PFSK-1 (cell line): ENCODE measurements at regions not wholly inside any gene's neighbourhood (a gene's known extent, or its start where the extent isn't known, plus 50 kb on each side); places are given as distances from the start of the nearest gene placed in this dataset.

ENCODE experiments used
- FOXP2 ChIP-seq: optimal IDR thresholded peaks from 2 replicates; pipeline ENCODE3; 2011; ENCODE audit warnings: borderline replicate concordance, control low read depth, inconsistent platforms; ENCODE audit not compliant: insufficient read depth; ENCODE audit errors: extremely low read length, extremely low read depth
- POLR2AphosphoS5 ChIP-seq: IDR thresholded peaks from 2 replicates; pipeline ENCODE4 v1.6.1; 2012; ENCODE audit warnings: low read depth, mild to moderate bottlenecking, control low read depth, low read length, moderate library complexity
- SIN3A ChIP-seq: IDR thresholded peaks from 2 replicates; pipeline ENCODE4 v1.6.1; 2012; ENCODE audit warnings: mild to moderate bottlenecking, low read length, moderate library complexity, borderline replicate concordance; ENCODE audit not compliant: insufficient read depth
- TAF1 ChIP-seq: IDR thresholded peaks from 2 replicates; pipeline ENCODE4 v1.6.1; 2012; ENCODE audit warnings: low read length, control low read depth, borderline replicate concordance; ENCODE audit not compliant: insufficient read depth
- TF ChIP-seq, protein P1 (sequence below), 2 experiments: IDR thresholded peaks; 2 replicates each; pipeline versions ENCODE4 v1.6.1 to v1.8.0; 2011 to 2012; ENCODE audit warnings: low read depth in 2 of 2, low read length in 2 of 2, control low read depth in 1 of 2, inconsistent platforms in 1 of 2, mild to moderate bottlenecking in 1 of 2, moderate library complexity in 1 of 2; ENCODE audit not compliant: insufficient read depth in 1 of 2

- TF ChIP-seq SIN3A (no peak), POLR2AphosphoS5 (no peak), TAF1 (no peak), FOXP2 (no peak)
- TF ChIP-seq, protein P1, sequence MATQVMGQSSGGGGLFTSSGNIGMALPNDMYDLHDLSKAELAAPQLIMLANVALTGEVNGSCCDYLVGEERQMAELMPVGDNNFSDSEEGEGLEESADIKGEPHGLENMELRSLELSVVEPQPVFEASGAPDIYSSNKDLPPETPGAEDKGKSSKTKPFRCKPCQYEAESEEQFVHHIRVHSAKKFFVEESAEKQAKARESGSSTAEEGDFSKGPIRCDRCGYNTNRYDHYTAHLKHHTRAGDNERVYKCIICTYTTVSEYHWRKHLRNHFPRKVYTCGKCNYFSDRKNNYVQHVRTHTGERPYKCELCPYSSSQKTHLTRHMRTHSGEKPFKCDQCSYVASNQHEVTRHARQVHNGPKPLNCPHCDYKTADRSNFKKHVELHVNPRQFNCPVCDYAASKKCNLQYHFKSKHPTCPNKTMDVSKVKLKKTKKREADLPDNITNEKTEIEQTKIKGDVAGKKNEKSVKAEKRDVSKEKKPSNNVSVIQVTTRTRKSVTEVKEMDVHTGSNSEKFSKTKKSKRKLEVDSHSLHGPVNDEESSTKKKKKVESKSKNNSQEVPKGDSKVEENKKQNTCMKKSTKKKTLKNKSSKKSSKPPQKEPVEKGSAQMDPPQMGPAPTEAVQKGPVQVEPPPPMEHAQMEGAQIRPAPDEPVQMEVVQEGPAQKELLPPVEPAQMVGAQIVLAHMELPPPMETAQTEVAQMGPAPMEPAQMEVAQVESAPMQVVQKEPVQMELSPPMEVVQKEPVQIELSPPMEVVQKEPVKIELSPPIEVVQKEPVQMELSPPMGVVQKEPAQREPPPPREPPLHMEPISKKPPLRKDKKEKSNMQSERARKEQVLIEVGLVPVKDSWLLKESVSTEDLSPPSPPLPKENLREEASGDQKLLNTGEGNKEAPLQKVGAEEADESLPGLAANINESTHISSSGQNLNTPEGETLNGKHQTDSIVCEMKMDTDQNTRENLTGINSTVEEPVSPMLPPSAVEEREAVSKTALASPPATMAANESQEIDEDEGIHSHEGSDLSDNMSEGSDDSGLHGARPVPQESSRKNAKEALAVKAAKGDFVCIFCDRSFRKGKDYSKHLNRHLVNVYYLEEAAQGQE (IDR thresholded peaks at IDR 0.05; ENCODE audit: insufficient read depth in 1 of 2, low read depth in 2 of 2, low read length in 2 of 2) = no peak
Observed at GRCh38 chr19:28963486-28964250, 249.3 kb downstream of the UQCRFS1 start.

DNA sequence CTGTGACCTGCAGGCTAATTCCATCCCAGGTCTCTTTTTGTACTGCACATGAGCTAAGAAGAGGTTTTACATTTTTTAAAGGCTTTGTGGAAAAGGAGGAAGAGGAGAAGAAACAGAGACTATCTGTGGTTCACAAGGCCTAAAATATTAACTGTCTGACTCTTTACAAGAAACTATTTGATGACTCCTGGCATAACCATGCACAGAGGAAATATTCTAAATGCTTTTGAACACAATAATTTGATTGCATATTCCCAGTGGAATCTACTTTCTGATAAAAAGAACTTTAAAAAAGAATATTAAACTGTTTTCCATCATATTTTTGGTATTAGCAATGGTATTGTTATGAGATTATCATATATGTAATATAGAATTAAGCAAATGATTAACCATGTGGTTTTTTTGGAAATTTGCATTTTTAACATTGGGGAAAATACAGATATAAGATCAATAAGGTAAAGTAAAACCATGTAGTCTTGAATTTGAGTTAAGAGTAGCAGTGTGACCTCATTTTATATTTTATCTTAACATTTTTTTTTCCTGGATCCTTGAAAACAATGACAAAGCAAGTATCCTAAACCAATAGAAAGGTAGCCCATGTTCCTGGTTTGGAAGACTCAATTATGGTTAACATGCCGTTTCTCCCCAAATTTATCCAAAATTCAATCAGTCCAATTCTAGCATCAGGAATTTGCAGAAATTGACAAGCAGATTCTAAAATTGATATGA is 251.0 kb downstream of the UQCRFS1 start:
- TF ChIP-seq SIN3A = no peak
- TF ChIP-seq FOXP2 = no peak
- TF ChIP-seq, protein P1 (IDR thresholded peaks at IDR 0.05; ENCODE audit: insufficient read depth in 1 of 2, low read depth in 2 of 2, low read length in 2 of 2) = no peak
- no peak for TF ChIP-seq TAF1
- no peak for TF ChIP-seq POLR2AphosphoS5

DNA sequence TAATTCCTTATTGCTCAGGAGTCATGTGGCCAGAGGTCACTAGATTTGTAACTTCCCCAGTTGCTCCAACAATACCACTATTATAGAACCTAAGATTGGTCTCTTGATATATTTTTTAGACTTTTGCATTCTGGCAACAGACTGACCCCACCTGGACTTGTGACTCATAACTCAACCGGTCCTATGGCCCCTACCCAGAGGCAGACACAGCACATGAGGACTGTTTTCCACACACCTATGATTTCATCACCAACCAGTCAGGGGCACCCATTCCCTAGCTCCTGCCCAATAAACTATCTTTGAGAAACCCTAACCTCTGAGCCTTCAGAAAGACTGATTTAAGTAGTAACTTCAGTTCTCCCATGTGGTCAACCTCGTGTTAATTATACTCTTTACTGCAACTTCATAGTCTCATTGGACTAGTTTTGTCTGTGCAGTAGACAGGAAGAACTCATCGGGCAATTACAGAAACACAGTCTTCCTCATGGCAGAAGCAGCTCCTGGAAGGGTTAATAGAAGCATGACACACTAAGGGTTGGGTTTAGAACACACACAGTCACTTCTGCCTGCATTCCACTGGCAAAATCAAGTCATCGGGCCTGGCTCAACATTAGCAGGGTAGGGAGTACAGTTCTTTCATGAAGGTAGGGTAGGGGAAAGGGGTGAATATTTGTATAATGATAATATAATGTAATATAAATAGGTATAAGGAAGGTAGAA is 251.8 kb downstream of the UQCRFS1 start:
- TF ChIP-seq, protein P1 (IDR thresholded peaks at IDR 0.05; ENCODE audit: insufficient read depth in 1 of 2, low read depth in 2 of 2, low read length in 2 of 2) = no peak
- TF ChIP-seq FOXP2 (no peak), SIN3A (no peak), TAF1 (no peak), POLR2AphosphoS5 (no peak)

DNA sequence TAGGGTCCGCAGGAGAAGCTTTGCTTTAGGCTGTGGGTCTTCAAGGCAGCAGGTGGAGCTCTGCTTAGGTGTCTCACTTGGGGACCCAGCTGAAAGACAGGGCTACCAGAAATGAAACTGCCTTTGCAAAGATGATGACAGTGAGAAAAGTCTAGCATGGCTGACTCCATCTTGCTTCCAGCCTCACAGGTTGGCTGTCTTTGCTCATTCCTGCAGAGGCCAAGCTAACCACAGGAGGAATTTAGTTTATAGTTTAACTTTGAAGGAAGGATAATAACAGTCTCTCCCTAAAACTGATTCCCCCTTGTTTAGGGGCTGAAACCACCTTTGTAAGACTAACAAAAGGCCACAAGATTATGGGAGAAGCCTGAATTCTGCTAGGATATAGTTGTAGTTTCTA is 252.4 kb downstream of the UQCRFS1 start:
- TF ChIP-seq TAF1 = no peak
- TF ChIP-seq, protein P1 (IDR thresholded peaks at IDR 0.05; ENCODE audit: insufficient read depth in 1 of 2, low read depth in 2 of 2, low read length in 2 of 2) = no peak
- no peak for TF ChIP-seq POLR2AphosphoS5
- no peak for TF ChIP-seq FOXP2
- no peak for TF ChIP-seq SIN3A
